CD4-positive, alpha-beta T cell treated with Interleukin-10 for 1 hour (primary cell): ENCODE measurements at regions not wholly inside any gene's neighbourhood (a gene's known extent, or its start where the extent isn't known, plus 50 kb on each side); places are given as distances from the start of the nearest gene placed in this dataset.

Source experiments
- DNase-seq: peaks from one replicate; pipeline ENCODE4 v3.0.0-alpha.2; 2020

GRCh38 chr12:32047357-32048212 is 59.1 kb upstream of the BICD1 start:
- no peak for DNase-seq

DNA sequence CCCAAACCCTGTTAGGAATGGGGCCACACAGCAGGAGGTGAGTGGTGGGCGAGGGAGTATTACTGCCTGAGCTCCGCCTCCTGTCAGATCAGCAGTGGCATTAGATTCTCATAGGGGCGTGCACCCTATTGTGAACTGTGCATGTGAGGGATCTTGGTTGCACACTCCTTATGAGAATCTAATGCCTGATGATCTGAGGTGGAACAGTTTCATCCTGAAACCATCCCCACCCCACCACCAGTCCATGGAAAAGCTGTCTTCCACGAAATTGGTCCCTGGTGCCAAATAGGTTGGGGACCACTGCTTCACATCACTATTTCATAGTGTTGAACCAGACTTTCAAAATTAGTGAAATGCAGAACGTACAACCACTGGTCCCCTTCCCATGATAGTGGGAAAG is 57.9 kb upstream of the BICD1 start:
- no peak for DNase-seq

DNA sequence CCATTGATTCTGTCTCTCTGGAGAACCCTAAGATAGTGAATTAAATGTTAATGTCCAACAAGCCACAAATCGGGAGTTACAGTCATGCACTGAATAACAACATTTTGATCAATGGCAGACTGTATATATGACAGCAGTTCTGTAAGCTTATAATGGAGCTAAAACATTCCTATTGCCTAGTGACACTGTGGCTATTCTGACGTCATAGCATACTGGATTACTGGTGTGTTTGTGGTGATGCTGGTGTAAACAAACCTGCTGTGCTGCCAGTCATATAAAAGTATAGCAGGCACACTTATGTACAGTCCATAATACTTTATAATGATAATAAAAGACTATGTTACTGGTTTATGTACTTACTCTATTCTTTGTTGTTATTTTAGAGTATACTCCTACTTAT is 56.7 kb upstream of the BICD1 start:
- no peak for DNase-seq

- no peak for DNase-seq
These were observed 55.0 kb upstream of the BICD1 start for GRCh38 chr12:32051511-32052211.

DNA sequence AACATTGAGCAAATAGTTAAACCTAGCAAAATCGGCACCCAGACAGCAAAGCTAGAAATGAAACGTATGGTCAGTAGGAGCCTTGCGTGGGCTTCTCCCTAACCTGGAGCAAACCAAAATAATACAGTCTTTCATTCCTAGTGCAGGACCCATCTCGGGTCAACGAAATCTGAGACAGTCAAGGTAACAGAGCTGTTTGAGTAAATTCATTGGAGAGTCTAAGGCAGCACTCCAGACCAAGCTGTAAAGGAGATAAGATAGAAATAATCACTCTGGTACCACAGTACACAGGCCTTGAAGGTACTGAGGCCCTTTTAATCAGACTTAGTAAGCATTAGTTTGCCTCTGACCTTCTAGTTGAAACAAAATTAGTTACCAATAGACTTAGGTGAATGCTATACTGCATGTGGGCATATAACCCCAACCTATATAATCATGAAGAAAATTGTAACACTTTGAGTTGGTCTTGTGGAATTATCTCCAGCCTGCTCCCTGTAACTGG is 54.4 kb upstream of the BICD1 start:
- no peak for DNase-seq

- no peak for DNase-seq
These were observed 52.6 kb upstream of the BICD1 start for GRCh38 chr12:32053881-32054624.
